ENCODE measurements at regions not wholly inside any gene's neighbourhood (a gene's known extent, or its start where the extent isn't known, plus 50 kb on each side); places are given as distances from the start of the nearest gene placed in this dataset.

- TF ChIP-seq POLR2AphosphoS5 (IDR thresholded peaks at IDR 0.05) (no peak), CTCF (IDR thresholded peaks at IDR 0.05) (no peak)
Measured at GRCh38 chr2:121001641-121002040, 266.0 kb downstream of the GLI2 start.
